NCI-H1436 treated with DMSO at 0.1 percent for 48 hours (cell line): ENCODE measurements at regions not wholly inside any gene's neighbourhood (a gene's known extent, or its start where the extent isn't known, plus 50 kb on each side); places are given as distances from the start of the nearest gene placed in this dataset.
"Not testable (repeated sequence)": the region's sequence is repeated elsewhere in the genome, so short reads cannot be mapped to it uniquely, and the experiment has no call there.

ENCODE experiments used
- DNase-seq: peaks from one replicate; lab custom pipeline; 2025; lab: John Stamatoyannopoulos, UW

- no peak for DNase-seq
These were observed 113.6 kb upstream of the EMCN start for GRCh38 chr4:100631281-100631968.

- no peak for DNase-seq
These were observed 112.5 kb upstream of the EMCN start for GRCh38 chr4:100630341-100630740.

- no peak for DNase-seq
These were observed 92.0 kb upstream of the EMCN start for GRCh38 chr4:100609810-100610209.

GRCh38 chr4:100608651-100609050 lies 90.8 kb upstream of the EMCN start:
- DNase-seq: not testable (repeated sequence)

GRCh38 chr4:100605144-100605543 lies 87.3 kb upstream of the EMCN start:
- no peak for DNase-seq

- DNase-seq: no peak
These were observed 76.1 kb upstream of the EMCN start for GRCh38 chr4:100593935-100594334.

- no peak for DNase-seq
These were observed 73.5 kb upstream of the EMCN start for GRCh38 chr4:100591161-100591876.

GRCh38 chr4:100590325-100590724 lies 72.5 kb upstream of the EMCN start:
- no peak for DNase-seq

- DNase-seq: no peak
These were observed 70.3 kb upstream of the EMCN start for GRCh38 chr4:100588076-100588475.

GRCh38 chr4:100582146-100582545 lies 64.3 kb upstream of the EMCN start:
- no peak for DNase-seq

GRCh38 chr4:100581337-100581736 lies 63.5 kb upstream of the EMCN start:
- no peak for DNase-seq

GRCh38 chr4:100576570-100576969 lies 58.7 kb upstream of the EMCN start:
- no peak for DNase-seq

GRCh38 chr4:100574607-100575006 lies 56.8 kb upstream of the EMCN start:
- no peak for DNase-seq

GRCh38 chr4:100569196-100569595 lies 51.4 kb upstream of the EMCN start:
- DNase-seq: no peak
